HepG2 (cell line): ENCODE measurements at regions not wholly inside any gene's neighbourhood (a gene's known extent, or its start where the extent isn't known, plus 50 kb on each side); places are given as distances from the start of the nearest gene placed in this dataset.

Experiments used
- ARHGAP35 ChIP-seq: sonication (generic); formaldehyde crosslinking; IDR thresholded peaks from 2 replicates; pipeline ENCODE4 v1.9.0; 2022; ENCODE audit warnings: mild to moderate bottlenecking, inconsistent platforms, moderate library complexity, missing genetic modification reagents, borderline replicate concordance
- HOXA7 ChIP-seq: sonication (generic); formaldehyde crosslinking; IDR thresholded peaks from 2 replicates; pipeline ENCODE4 v1.8.1; 2022; ENCODE audit warnings: mild to moderate bottlenecking, missing genetic modification reagents, moderate library complexity
- KDM3A ChIP-seq: IDR thresholded peaks from 2 replicates; pipeline ENCODE4 v1.6.1; 2018; ENCODE audit warnings: low read depth, missing compliant biosample characterization
- RBAK ChIP-seq: sonication (generic); formaldehyde crosslinking; IDR thresholded peaks from 2 replicates; pipeline ENCODE4 v1.5.1; 2020; ENCODE audit warnings: mild to moderate bottlenecking, missing genetic modification reagents
- SP5 ChIP-seq: IDR thresholded peaks from 2 replicates; pipeline ENCODE4 v1.6.1; 2016; ENCODE audit warnings: low read depth, borderline replicate concordance
- XBP1 ChIP-seq: sonication (generic); formaldehyde crosslinking; IDR thresholded peaks from 2 replicates; pipeline ENCODE4 v1.5.0; 2020; ENCODE audit warnings: missing genetic modification reagents
- ZNF20 ChIP-seq: sonication (generic); formaldehyde crosslinking; IDR thresholded peaks from 2 replicates; pipeline ENCODE4 v1.4.0; 2020; ENCODE audit warnings: mild to moderate bottlenecking, moderate library complexity, missing genetic modification reagents
- ZNF354B ChIP-seq: sonication (generic); formaldehyde crosslinking; IDR thresholded peaks from 2 replicates; pipeline ENCODE4 v1.8.0; 2022; ENCODE audit warnings: mild to moderate bottlenecking, missing genetic modification reagents
- ZNF501 ChIP-seq: sonication (generic); formaldehyde crosslinking; IDR thresholded peaks from 2 replicates; pipeline ENCODE4 v1.5.1; 2020; ENCODE audit warnings: mild to moderate bottlenecking, moderate library complexity, missing genetic modification reagents
- ZNF550 ChIP-seq: sonication (generic); formaldehyde crosslinking; IDR thresholded peaks from 2 replicates; pipeline ENCODE4 v1.4.0; 2020; ENCODE audit warnings: mild to moderate bottlenecking, missing genetic modification reagents, borderline replicate concordance
- ZNF605 ChIP-seq: sonication (generic); formaldehyde crosslinking; IDR thresholded peaks from 2 replicates; pipeline ENCODE4 v1.8.0; 2022; ENCODE audit warnings: mild to moderate bottlenecking, missing genetic modification reagents
- ZNF761 ChIP-seq: sonication (generic); formaldehyde crosslinking; conservative IDR thresholded peaks from 2 replicates; pipeline ENCODE4 v1.4.0; 2020; ENCODE audit warnings: mild to moderate bottlenecking, missing genetic modification reagents
- ZNF782 ChIP-seq: sonication (generic); formaldehyde crosslinking; IDR thresholded peaks from 2 replicates; pipeline ENCODE4 v1.4.0; 2020; ENCODE audit warnings: missing genetic modification reagents, mild to moderate bottlenecking, borderline replicate concordance
- TF ChIP-seq, protein P1 (sequence below): sonication (generic); formaldehyde crosslinking; conservative IDR thresholded peaks from 2 replicates; pipeline ENCODE4 v1.8.0; 2022; ENCODE audit warnings: low read depth, missing genetic modification reagents
- TF ChIP-seq, protein P2 (sequence below): sonication (generic); formaldehyde crosslinking; IDR thresholded peaks from 2 replicates; pipeline ENCODE4 v1.4.0; 2020; ENCODE audit warnings: mild to moderate bottlenecking, low read depth, missing genetic modification reagents
- TF ChIP-seq, protein P3 (sequence below): sonication (generic); formaldehyde crosslinking; IDR thresholded peaks from 2 replicates; pipeline ENCODE4 v1.8.0; 2022; ENCODE audit warnings: mild to moderate bottlenecking, missing genetic modification reagents, borderline replicate concordance
- TF ChIP-seq, protein P4 (sequence below): sonication (generic); formaldehyde crosslinking; IDR thresholded peaks from 2 replicates; pipeline ENCODE4 v1.9.0; 2021; ENCODE audit warnings: missing genetic modification reagents, borderline replicate concordance
- TF ChIP-seq, protein P5 (sequence below): IDR thresholded peaks from 2 replicates; pipeline ENCODE4 v1.6.1; 2018; ENCODE audit warnings: missing genetic modification reagents
- TF ChIP-seq, protein P6 (sequence below): sonication (generic); formaldehyde crosslinking; IDR thresholded peaks from 2 replicates; pipeline ENCODE4 v1.5.0; 2020; ENCODE audit warnings: mild to moderate bottlenecking, missing genetic modification reagents

DNA sequence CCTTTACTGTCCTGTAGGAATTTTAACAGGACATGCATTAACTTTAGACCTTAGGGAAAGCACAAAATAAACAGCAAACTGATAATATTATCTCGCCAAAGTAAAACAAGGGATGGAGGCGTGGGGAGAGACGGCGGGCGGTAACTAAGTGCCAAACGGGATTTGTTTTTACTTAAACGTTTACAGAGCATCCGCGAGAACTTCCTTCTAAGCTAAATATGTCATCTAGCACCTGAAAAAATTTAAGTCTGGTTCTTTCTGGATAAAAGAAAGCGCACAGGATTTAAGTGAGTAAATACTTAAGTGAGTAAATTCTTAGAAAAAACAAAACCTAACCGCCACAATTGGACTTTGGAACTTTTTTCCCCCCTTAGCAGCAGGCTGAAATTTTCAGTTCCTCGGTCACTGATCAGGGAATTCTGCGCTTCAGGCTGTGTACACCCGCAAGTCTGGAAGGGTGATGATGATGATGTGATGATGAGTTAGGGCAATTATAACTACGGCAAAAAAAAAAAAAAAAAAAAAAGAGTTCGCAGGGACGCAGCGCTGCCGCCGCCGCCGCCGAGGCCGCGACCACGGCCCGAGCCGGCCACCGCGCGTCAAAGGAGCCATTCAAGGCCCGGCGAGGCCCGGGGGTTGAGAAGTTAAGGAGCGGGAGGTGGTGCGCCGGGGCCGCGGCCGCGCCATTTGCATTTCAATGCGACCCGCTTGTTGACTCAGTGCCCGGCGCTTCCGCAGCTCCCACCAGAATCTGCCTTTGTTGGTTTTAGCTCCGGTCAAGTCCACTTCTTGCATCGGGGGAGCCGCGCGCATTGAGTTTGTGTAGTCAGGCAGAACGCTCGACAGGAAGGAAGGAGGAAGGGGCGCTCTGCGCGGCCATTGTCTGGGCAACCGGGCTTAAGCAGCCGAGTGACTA, 108.8 kb downstream of the SPRY1 start (continued):
- TF ChIP-seq, protein P1, sequence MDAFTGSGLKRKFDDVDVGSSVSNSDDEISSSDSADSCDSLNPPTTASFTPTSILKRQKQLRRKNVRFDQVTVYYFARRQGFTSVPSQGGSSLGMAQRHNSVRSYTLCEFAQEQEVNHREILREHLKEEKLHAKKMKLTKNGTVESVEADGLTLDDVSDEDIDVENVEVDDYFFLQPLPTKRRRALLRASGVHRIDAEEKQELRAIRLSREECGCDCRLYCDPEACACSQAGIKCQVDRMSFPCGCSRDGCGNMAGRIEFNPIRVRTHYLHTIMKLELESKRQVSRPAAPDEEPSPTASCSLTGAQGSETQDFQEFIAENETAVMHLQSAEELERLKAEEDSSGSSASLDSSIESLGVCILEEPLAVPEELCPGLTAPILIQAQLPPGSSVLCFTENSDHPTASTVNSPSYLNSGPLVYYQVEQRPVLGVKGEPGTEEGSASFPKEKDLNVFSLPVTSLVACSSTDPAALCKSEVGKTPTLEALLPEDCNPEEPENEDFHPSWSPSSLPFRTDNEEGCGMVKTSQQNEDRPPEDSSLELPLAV (CRISPR knock-in tag): no peak
- TF ChIP-seq, protein P2, sequence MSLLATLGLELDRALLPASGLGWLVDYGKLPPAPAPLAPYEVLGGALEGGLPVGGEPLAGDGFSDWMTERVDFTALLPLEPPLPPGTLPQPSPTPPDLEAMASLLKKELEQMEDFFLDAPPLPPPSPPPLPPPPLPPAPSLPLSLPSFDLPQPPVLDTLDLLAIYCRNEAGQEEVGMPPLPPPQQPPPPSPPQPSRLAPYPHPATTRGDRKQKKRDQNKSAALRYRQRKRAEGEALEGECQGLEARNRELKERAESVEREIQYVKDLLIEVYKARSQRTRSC (CRISPR knock-in tag): no peak
- TF ChIP-seq ZNF20 (CRISPR knock-in tag) (no peak), ZNF782 (CRISPR knock-in tag) (no peak; the same call in 1 of the 2 replicates), ZNF550 (CRISPR knock-in tag) (no peak), ARHGAP35 (peak; percentile 56; the same call in 1 of the 2 replicates), ZNF354B (CRISPR knock-in tag) (no peak), ZNF761 (CRISPR knock-in tag) (peak; percentile 62; the same call in 1 of the 2 replicates), RBAK (CRISPR knock-in tag) (no peak; the same call in 1 of the 2 replicates), ZNF501 (CRISPR knock-in tag) (peak; percentile 93), SP5 (CRISPR knock-in tag) (peak; percentile 59; the same call in 1 of the 2 replicates), KDM3A (CRISPR knock-in tag) (peak; percentile 78; the same call in 1 of the 2 replicates), XBP1 (no peak), HOXA7 (no peak), ZNF605 (CRISPR knock-in tag) (no peak; the same call in none of the 2 replicates)
- TF ChIP-seq, protein P3, sequence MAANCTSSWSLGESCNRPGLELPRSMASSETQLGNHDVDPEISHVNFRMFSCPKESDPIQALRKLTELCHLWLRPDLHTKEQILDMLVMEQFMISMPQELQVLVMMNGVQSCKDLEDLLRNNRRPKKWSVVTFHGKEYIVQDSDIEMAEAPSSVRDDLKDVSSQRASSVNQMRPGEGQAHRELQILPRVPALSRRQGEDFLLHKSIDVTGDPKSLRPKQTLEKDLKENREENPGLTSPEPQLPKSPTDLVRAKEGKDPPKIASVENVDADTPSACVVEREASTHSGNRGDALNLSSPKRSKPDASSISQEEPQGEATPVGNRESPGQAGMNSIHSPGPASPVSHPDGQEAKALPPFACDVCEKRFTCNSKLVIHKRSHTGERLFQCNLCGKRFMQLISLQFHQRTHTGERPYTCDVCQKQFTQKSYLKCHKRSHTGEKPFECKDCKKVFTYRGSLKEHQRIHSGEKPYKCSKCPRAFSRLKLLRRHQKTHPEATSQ: peak; percentile 71; the same call in 1 of the 2 replicates
- TF ChIP-seq, protein P4, sequence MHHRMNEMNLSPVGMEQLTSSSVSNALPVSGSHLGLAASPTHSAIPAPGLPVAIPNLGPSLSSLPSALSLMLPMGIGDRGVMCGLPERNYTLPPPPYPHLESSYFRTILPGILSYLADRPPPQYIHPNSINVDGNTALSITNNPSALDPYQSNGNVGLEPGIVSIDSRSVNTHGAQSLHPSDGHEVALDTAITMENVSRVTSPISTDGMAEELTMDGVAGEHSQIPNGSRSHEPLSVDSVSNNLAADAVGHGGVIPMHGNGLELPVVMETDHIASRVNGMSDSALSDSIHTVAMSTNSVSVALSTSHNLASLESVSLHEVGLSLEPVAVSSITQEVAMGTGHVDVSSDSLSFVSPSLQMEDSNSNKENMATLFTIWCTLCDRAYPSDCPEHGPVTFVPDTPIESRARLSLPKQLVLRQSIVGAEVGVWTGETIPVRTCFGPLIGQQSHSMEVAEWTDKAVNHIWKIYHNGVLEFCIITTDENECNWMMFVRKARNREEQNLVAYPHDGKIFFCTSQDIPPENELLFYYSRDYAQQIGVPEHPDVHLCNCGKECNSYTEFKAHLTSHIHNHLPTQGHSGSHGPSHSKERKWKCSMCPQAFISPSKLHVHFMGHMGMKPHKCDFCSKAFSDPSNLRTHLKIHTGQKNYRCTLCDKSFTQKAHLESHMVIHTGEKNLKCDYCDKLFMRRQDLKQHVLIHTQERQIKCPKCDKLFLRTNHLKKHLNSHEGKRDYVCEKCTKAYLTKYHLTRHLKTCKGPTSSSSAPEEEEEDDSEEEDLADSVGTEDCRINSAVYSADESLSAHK: no peak
- TF ChIP-seq, protein P5, sequence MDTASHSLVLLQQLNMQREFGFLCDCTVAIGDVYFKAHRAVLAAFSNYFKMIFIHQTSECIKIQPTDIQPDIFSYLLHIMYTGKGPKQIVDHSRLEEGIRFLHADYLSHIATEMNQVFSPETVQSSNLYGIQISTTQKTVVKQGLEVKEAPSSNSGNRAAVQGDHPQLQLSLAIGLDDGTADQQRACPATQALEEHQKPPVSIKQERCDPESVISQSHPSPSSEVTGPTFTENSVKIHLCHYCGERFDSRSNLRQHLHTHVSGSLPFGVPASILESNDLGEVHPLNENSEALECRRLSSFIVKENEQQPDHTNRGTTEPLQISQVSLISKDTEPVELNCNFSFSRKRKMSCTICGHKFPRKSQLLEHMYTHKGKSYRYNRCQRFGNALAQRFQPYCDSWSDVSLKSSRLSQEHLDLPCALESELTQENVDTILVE (CRISPR knock-in tag): peak; percentile 76
- TF ChIP-seq, protein P6, sequence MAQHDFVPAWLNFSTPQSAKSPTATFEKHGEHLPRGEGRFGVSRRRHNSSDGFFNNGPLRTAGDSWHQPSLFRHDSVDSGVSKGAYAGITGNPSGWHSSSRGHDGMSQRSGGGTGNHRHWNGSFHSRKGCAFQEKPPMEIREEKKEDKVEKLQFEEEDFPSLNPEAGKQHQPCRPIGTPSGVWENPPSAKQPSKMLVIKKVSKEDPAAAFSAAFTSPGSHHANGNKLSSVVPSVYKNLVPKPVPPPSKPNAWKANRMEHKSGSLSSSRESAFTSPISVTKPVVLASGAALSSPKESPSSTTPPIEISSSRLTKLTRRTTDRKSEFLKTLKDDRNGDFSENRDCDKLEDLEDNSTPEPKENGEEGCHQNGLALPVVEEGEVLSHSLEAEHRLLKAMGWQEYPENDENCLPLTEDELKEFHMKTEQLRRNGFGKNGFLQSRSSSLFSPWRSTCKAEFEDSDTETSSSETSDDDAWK (CRISPR knock-in tag): no peak
